ENCODE measurements at regions not wholly inside any gene's neighbourhood (a gene's known extent, or its start where the extent isn't known, plus 50 kb on each side); places are given as distances from the start of the nearest gene placed in this dataset.

- H3K9me3 Mint-ChIP-seq (ENCODE audit: low read depth), result no peaks in the 10 kb centered on the region
- no peak for DNase-seq (ENCODE audit: low spot score)
- no peaks in the 10 kb centered on the region for H3K36me3 Mint-ChIP-seq (ENCODE audit: low read depth)
- H3K27ac Mint-ChIP-seq (ENCODE audit: unreplicated experiment), result no peak overlapping the region
- peaks cover 8% of the 10 kb centered on the region for H3K4me1 Mint-ChIP-seq (ENCODE audit: low read depth)
- H3K27me3 Mint-ChIP-seq (ENCODE audit: low read depth), result no peaks in the 10 kb centered on the region
- TF ChIP-seq CTCF (IDR thresholded peaks at IDR 0.05), result no peak
- no peak overlapping the region for H3K4me3 Mint-ChIP-seq (ENCODE audit: unreplicated experiment)
Measured at GRCh38 chr2:156908825-156909224, 348.7 kb upstream of the GALNT5 start.

GRCh38 chr2:156909983-156910382 is 347.5 kb upstream of the GALNT5 start:
- Mint-ChIP-seq H3K4me1 (ENCODE audit: low read depth) (peaks cover 8% of the 10 kb centered on the region), H3K36me3 (ENCODE audit: low read depth) (no peaks in the 10 kb centered on the region), H3K27me3 (ENCODE audit: low read depth) (no peaks in the 10 kb centered on the region), H3K9me3 (ENCODE audit: low read depth) (no peaks in the 10 kb centered on the region), H3K27ac (ENCODE audit: unreplicated experiment) (no peak overlapping the region), H3K4me3 (ENCODE audit: unreplicated experiment) (no peak overlapping the region)
- TF ChIP-seq CTCF (IDR thresholded peaks at IDR 0.05), result no peak
- DNase-seq (ENCODE audit: low spot score), result no peak

DNA sequence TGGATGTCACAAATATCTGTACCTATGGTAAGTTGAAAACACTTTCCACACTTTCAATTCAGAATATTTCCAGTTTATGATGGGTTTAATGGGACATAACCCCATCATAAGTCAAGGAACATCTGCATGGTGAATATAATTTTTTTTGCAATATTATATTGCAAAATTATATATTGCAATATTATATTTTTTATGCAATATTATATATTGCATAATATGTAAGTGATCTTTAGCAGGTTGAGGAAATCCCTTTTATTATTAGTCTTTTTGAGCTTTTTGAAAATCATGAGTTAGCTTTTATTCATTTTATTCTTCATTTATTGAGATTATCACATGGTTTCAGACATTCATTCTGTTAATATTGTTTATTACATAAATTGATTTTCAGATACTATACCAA is 342.2 kb upstream of the GALNT5 start:
- Mint-ChIP-seq H3K36me3 (ENCODE audit: low read depth) (peaks cover 2% of the 10 kb centered on the region), H3K27ac (ENCODE audit: unreplicated experiment) (no peak overlapping the region), H3K4me3 (ENCODE audit: unreplicated experiment) (no peak overlapping the region), H3K9me3 (ENCODE audit: low read depth) (peaks cover 11% of the 10 kb centered on the region), H3K4me1 (ENCODE audit: low read depth) (no peaks in the 10 kb centered on the region), H3K27me3 (ENCODE audit: low read depth) (peaks cover 4% of the 10 kb centered on the region)
- DNase-seq (ENCODE audit: low spot score), result no peak
- no peak for TF ChIP-seq CTCF (IDR thresholded peaks at IDR 0.05)

DNA sequence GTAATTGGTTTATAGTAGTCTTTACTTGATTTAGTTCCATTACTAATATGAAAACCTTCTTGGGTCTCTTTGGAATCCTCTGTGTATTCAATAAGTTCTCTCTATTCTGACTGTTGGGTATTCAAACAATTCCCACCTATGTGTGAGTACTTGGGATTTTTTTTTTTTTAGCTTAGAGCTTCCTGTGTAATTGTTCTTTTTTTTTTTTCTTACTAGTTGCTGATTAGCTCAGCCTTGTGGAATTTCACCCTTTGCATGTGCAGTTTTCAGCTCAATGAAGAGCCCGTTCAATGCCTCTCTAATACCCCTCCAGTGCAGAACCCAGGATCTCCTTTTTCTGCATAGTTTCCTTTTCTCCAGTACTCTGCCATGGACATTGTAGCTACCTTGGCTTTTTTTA is 339.1 kb upstream of the GALNT5 start:
- no peak for DNase-seq (ENCODE audit: low spot score)
- Mint-ChIP-seq H3K4me1 (ENCODE audit: low read depth) (no peaks in the 10 kb centered on the region), H3K4me3 (ENCODE audit: unreplicated experiment) (no peak overlapping the region), H3K9me3 (ENCODE audit: low read depth) (peaks cover 14% of the 10 kb centered on the region), H3K36me3 (ENCODE audit: low read depth) (peaks cover 2% of the 10 kb centered on the region), H3K27me3 (ENCODE audit: low read depth) (peaks cover 4% of the 10 kb centered on the region), H3K27ac (ENCODE audit: unreplicated experiment) (no peak overlapping the region)
- TF ChIP-seq CTCF (IDR thresholded peaks at IDR 0.05), result no peak

GRCh38 chr2:156930423-156930822 is 327.1 kb upstream of the GALNT5 start:
- peaks cover 2% of the 10 kb centered on the region for H3K36me3 Mint-ChIP-seq (ENCODE audit: low read depth)
- H3K27me3 Mint-ChIP-seq (ENCODE audit: low read depth), result peaks cover 3% of the 10 kb centered on the region
- TF ChIP-seq CTCF (IDR thresholded peaks at IDR 0.05), result no peak
- peaks cover 8% of the 10 kb centered on the region for H3K9me3 Mint-ChIP-seq (ENCODE audit: low read depth)
- DNase-seq (ENCODE audit: low spot score), result no peak
- H3K4me1 Mint-ChIP-seq (ENCODE audit: low read depth), result no peaks in the 10 kb centered on the region
- H3K4me3 Mint-ChIP-seq (ENCODE audit: unreplicated experiment), result no peak overlapping the region
- no peak overlapping the region for H3K27ac Mint-ChIP-seq (ENCODE audit: unreplicated experiment)
